ENCODE measurements at regions not wholly inside any gene's neighbourhood (a gene's known extent, or its start where the extent isn't known, plus 50 kb on each side); places are given as distances from the start of the nearest gene placed in this dataset.
A peak's percentile ranks its signal among the peaks of the same experiment; 100 is the strongest.

GRCh38 chr3:103968751-103969150 is 1398.0 kb upstream of the ALCAM start:
- no peak for DNase-seq (ENCODE audit: low spot score)
- TF ChIP-seq CTCF (IDR thresholded peaks at IDR 0.05; ENCODE audit: extremely low read depth, missing control alignments): no peak

GRCh38 chr3:103976931-103977339 is 1389.8 kb upstream of the ALCAM start:
- DNase-seq (ENCODE audit: low spot score): no peak
- no peak for TF ChIP-seq CTCF (IDR thresholded peaks at IDR 0.05; ENCODE audit: extremely low read depth, missing control alignments)

GRCh38 chr3:103977417-103977816 is 1389.3 kb upstream of the ALCAM start:
- no peak for TF ChIP-seq CTCF (IDR thresholded peaks at IDR 0.05; ENCODE audit: extremely low read depth, missing control alignments)
- DNase-seq (ENCODE audit: low spot score): no peak

GRCh38 chr3:103991461-103992115 is 1375.1 kb upstream of the ALCAM start:
- TF ChIP-seq CTCF (IDR thresholded peaks at IDR 0.05; ENCODE audit: extremely low read depth, missing control alignments): no peak
- DNase-seq (ENCODE audit: low spot score): peak; percentile 4

- DNase-seq (ENCODE audit: low spot score): no peak
- no peak for TF ChIP-seq CTCF (IDR thresholded peaks at IDR 0.05; ENCODE audit: extremely low read depth, missing control alignments)
These were observed 1374.2 kb upstream of the ALCAM start for GRCh38 chr3:103992469-103992868.

- no peak for TF ChIP-seq CTCF (IDR thresholded peaks at IDR 0.05; ENCODE audit: extremely low read depth, missing control alignments)
These were observed 1361.8 kb upstream of the ALCAM start for GRCh38 chr3:104004956-104005355.

GRCh38 chr3:104005815-104006214 is 1360.9 kb upstream of the ALCAM start:
- no peak for DNase-seq (ENCODE audit: low spot score)

More at GRCh38 chr3:104004956-104005355, 1361.8 kb upstream of the ALCAM start:
- no peak for DNase-seq (ENCODE audit: low spot score)

More at GRCh38 chr3:104005815-104006214, 1360.9 kb upstream of the ALCAM start:
- no peak for TF ChIP-seq CTCF (IDR thresholded peaks at IDR 0.05; ENCODE audit: extremely low read depth, missing control alignments)

All from GM20000 (cell line).